Smooth muscle cell (in vitro differentiated cells): ENCODE measurements at regions not wholly inside any gene's neighbourhood (a gene's known extent, or its start where the extent isn't known, plus 50 kb on each side); places are given as distances from the start of the nearest gene placed in this dataset.

Experiments used
- DNase-seq: peaks from one replicate; lab custom pipeline; 2025; ENCODE audit not compliant: unreplicated experiment; lab: John Stamatoyannopoulos, UW
- H2AFZ ChIP-seq: fragments of 200-600 bp; sonication (generic); 2 replicates; pipeline ENCODE4 v1.6.0; 2016; ENCODE audit warnings: antibody characterized with exemption, low read depth, mild to moderate bottlenecking
- H3F3A ChIP-seq: fragments of 200-600 bp; sonication (generic); 2 replicates; pipeline ENCODE4 v1.6.0; 2017; ENCODE audit warnings: antibody characterized with exemption, low read depth
- H3K27ac ChIP-seq: fragments of 200-600 bp; sonication (generic); 2 replicates; pipeline ENCODE4 v1.5.1; 2016; ENCODE audit warnings: low read depth, mild to moderate bottlenecking
- H3K27me3 ChIP-seq: fragments of 200-600 bp; sonication (generic); 2 replicates; pipeline ENCODE4 v1.6.1; 2016; ENCODE audit warnings: low read depth, mild to moderate bottlenecking
- H3K36me3 ChIP-seq: fragments of 200-600 bp; sonication (generic); 2 replicates; pipeline ENCODE4 v1.5.1; 2016; ENCODE audit warnings: low read depth
- H3K4me1 ChIP-seq: fragments of 200-600 bp; sonication (generic); 2 replicates; pipeline ENCODE4 v1.5.1; 2016; ENCODE audit warnings: low read depth
- H3K4me2 ChIP-seq: fragments of 200-600 bp; sonication (generic); 2 replicates; pipeline ENCODE4 v1.6.0; 2016; ENCODE audit warnings: mild to moderate bottlenecking
- H3K4me3 ChIP-seq: fragments of 200-600 bp; sonication (generic); 2 replicates; pipeline ENCODE4 v1.5.1; 2016; ENCODE audit warnings: mild to moderate bottlenecking
- H3K79me2 ChIP-seq: fragments of 200-600 bp; sonication (generic); 2 replicates; pipeline ENCODE4 v1.6.0; 2016; ENCODE audit warnings: low read depth, mild to moderate bottlenecking
- H3K9ac ChIP-seq: fragments of 200-600 bp; sonication (generic); 2 replicates; pipeline ENCODE4 v1.6.0; 2016; ENCODE audit warnings: low read depth
- H3K9me3 ChIP-seq: fragments of 200-600 bp; sonication (generic); replicated peaks from 2 replicates; pipeline ENCODE4 v1.5.1; 2016; ENCODE audit warnings: low read depth
- H4K20me1 ChIP-seq: fragments of 200-600 bp; sonication (generic); 2 replicates; pipeline ENCODE4 v1.6.0; 2016; ENCODE audit warnings: low read depth
- WGBS: methylation state at CpG from one replicate; pipeline ENCODE4 v1.1.7; 2016; ENCODE audit warnings: low lambda C conversion rate; 5-methylcytosine and 5-hydroxymethylcytosine counted together
- TF ChIP-seq, protein P1 (sequence below): fragments of 200-600 bp; sonication (generic); IDR thresholded peaks from 2 replicates; pipeline ENCODE4 v1.5.1; 2017; ENCODE audit warnings: borderline replicate concordance, mild to moderate bottlenecking, antibody characterized with exemption; ENCODE audit not compliant: insufficient read depth, poor library complexity, severe bottlenecking

DNA sequence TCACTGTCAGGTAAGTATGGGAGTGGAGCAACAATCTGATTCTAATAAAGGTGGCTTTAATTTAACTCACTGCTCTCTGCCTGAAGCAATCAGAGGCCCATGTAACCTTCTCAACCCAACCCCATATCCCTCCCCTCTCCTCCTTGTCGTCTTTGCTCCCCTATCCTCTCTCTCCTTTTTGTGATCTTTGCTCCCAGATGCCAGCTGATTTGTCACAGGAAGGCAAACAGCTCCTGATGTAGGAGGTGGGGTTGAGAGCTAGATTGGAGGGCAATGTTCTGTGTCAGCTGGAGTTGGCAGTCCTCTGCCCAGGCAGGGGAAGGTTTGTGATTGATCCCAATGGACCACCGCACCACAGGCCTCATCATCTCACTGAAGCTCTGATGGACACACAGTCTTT lies 101.4 kb upstream of the PIK3CG start:
- no peaks in the 10 kb centered on the region for H3F3A ChIP-seq
- no peak overlapping the region for H3K9ac ChIP-seq
- no peak for DNase-seq
- no peaks in the 10 kb centered on the region for H4K20me1 ChIP-seq
- no peaks in the 10 kb centered on the region for H3K79me2 ChIP-seq
- H3K27me3 ChIP-seq: no peaks in the 10 kb centered on the region
- H3K4me3 ChIP-seq: no peak overlapping the region
- no peak overlapping the region for H2AFZ ChIP-seq
- TF ChIP-seq, protein P1, sequence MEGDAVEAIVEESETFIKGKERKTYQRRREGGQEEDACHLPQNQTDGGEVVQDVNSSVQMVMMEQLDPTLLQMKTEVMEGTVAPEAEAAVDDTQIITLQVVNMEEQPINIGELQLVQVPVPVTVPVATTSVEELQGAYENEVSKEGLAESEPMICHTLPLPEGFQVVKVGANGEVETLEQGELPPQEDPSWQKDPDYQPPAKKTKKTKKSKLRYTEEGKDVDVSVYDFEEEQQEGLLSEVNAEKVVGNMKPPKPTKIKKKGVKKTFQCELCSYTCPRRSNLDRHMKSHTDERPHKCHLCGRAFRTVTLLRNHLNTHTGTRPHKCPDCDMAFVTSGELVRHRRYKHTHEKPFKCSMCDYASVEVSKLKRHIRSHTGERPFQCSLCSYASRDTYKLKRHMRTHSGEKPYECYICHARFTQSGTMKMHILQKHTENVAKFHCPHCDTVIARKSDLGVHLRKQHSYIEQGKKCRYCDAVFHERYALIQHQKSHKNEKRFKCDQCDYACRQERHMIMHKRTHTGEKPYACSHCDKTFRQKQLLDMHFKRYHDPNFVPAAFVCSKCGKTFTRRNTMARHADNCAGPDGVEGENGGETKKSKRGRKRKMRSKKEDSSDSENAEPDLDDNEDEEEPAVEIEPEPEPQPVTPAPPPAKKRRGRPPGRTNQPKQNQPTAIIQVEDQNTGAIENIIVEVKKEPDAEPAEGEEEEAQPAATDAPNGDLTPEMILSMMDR: no peak
- H3K4me2 ChIP-seq: no peak overlapping the region
- 88% methylated on average over 2 of the region's 2 CpGs for WGBS
- no peaks in the 10 kb centered on the region for H3K36me3 ChIP-seq
- H3K27ac ChIP-seq: no peak overlapping the region
- H3K9me3 ChIP-seq: no peaks in the 10 kb centered on the region
- H3K4me1 ChIP-seq: peaks cover 12% of the 10 kb centered on the region

DNA sequence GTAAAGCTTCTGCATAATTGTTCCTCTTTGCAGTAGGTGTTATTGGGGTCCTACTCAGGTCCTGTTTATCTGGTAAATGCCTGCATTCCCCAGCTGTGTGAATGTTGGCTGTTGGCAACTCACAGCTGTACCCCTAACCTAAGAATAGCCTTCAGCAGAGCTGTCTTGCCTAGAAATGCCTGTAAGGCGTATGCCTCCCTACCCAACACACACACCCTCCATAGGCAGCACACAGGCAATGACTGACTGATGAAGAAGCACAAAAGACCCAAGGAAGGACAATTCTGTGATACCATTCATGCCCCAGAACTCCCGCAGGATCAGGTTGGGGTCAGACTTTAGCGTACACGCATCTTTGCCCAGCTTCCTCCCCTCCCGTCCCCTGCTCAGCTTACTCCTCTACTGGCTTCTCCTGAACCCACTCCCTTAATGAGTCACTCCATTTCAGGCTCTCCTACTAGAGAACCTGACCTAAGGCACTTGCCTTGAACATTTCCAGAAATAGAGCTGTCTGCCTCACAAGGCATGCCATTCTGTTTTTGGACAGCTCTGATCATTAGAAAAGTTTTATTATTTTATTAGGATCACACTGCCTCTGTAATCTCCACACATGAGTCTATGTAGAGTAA lies 99.2 kb upstream of the PIK3CG start:
- no peak overlapping the region for H3K4me3 ChIP-seq
- H3K4me2 ChIP-seq: peak overlapping the region; percentile 77
- peak overlapping the region; percentile 48 for H3K9ac ChIP-seq
- H3K79me2 ChIP-seq: no peaks in the 10 kb centered on the region
- H3K27me3 ChIP-seq: no peaks in the 10 kb centered on the region
- H3F3A ChIP-seq: no peaks in the 10 kb centered on the region
- no peaks in the 10 kb centered on the region for H3K9me3 ChIP-seq
- H3K36me3 ChIP-seq: no peaks in the 10 kb centered on the region
- peak overlapping the region; percentile 81 for H3K27ac ChIP-seq
- TF ChIP-seq, protein P1: no peak
- no peak for DNase-seq
- H4K20me1 ChIP-seq: no peaks in the 10 kb centered on the region
- H3K4me1 ChIP-seq: peaks cover 12% of the 10 kb centered on the region
- 76% methylated on average over 5 of the region's 5 CpGs for WGBS
- no peak overlapping the region for H2AFZ ChIP-seq

DNA sequence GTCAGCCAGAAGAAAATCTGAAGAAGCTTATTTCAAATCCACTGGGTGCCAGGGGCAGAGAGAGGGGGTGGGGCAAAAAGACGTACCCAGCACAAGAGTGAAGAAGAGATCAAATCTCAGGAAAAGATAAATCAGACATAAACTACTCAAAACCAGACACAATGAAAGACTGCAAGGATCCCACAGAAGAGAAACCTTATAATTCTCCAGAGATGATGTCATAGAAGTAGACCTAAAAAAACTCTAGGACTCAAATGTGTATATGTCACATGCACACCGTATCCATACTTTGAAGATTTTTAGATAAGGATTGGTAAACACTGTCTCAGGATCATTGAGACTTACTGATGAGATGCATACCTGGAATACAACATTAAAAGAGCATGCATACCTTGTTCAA lies 98.5 kb upstream of the PIK3CG start:
- WGBS: 36% methylated on average over 2 of the region's 2 CpGs
- TF ChIP-seq, protein P1: no peak
- H3K36me3 ChIP-seq: no peaks in the 10 kb centered on the region
- no peaks in the 10 kb centered on the region for H3K79me2 ChIP-seq
- no peaks in the 10 kb centered on the region for H3K9me3 ChIP-seq
- H3K4me1 ChIP-seq: peaks cover 12% of the 10 kb centered on the region
- peak overlapping the region; percentile 77 for H3K4me2 ChIP-seq
- H3K27ac ChIP-seq: peak overlapping the region; percentile 81
- H3K4me3 ChIP-seq: no peak overlapping the region
- no peak overlapping the region for H2AFZ ChIP-seq
- no peaks in the 10 kb centered on the region for H3K27me3 ChIP-seq
- peak overlapping the region; percentile 48 for H3K9ac ChIP-seq
- no peaks in the 10 kb centered on the region for H4K20me1 ChIP-seq
- no peaks in the 10 kb centered on the region for H3F3A ChIP-seq
- no peak for DNase-seq

DNA sequence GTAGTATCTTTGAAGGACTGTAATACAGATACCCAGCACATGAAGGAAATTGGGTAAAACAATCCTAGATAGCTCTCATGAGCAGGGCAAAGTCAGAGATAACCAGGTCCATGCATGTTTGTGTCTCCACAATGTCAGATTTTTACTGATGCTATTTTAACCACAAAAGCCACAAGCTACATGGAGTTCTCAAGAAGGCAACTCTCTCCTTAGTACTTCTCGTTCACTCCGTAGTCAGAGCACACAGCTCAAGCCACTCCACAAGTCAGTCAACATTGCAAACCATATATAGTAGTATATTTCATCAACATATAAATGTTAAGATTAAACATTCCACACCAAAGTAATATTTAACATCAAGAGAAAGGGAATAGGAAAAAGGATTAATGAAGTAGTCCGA lies 98.0 kb upstream of the PIK3CG start:
- peak overlapping the region; percentile 18 for H3K9ac ChIP-seq
- peaks cover 12% of the 10 kb centered on the region for H3K4me1 ChIP-seq
- no peaks in the 10 kb centered on the region for H3K79me2 ChIP-seq
- no peaks in the 10 kb centered on the region for H3F3A ChIP-seq
- peak overlapping the region; percentile 11 for H2AFZ ChIP-seq
- no peaks in the 10 kb centered on the region for H3K36me3 ChIP-seq
- no peak for DNase-seq
- TF ChIP-seq, protein P1: no peak
- peak overlapping the region; percentile 81 for H3K27ac ChIP-seq
- H3K27me3 ChIP-seq: no peaks in the 10 kb centered on the region
- H3K4me3 ChIP-seq: no peak overlapping the region
- H3K9me3 ChIP-seq: no peaks in the 10 kb centered on the region
- no peaks in the 10 kb centered on the region for H4K20me1 ChIP-seq
- 2% methylated on average over 3 of the region's 3 CpGs for WGBS
- H3K4me2 ChIP-seq: peak overlapping the region; percentile 77
